Endothelial cell of umbilical vein (primary cell): ENCODE measurements at regions not wholly inside any gene's neighbourhood (a gene's known extent, or its start where the extent isn't known, plus 50 kb on each side); places are given as distances from the start of the nearest gene placed in this dataset.

ENCODE experiments used
- BruUV-seq: library from RNA; stranded (reverse); fragments of 400-500 nt; replicated peaks from 2 replicates; lab custom pipeline; 2021; lab: Mats Ljungman, UMichigan
- CTCF ChIA-PET: fragments of 300-600, 350-600 bp; sonication (Branson Sonifier 250); formaldehyde crosslinking; loops from one replicate; lab custom pipeline; 2021; ENCODE audit warnings: antibody characterized with exemption, inconsistent platforms; lab: Charles Lee
- POLR2A ChIA-PET: fragments of 300-600, 350-600 bp; sonication (Branson Sonifier 250); formaldehyde crosslinking; loops from one replicate; lab custom pipeline; 2021; ENCODE audit warnings: antibody characterized with exemption, inconsistent platforms; lab: Charles Lee
- DNase-seq: peaks from one replicate; pipeline ENCODE4 v3.0.0-alpha.2; 2011; ENCODE audit warnings: low read depth, low spot score
- FAIRE-seq: peaks from 2 replicates; lab custom pipeline; 2011; peaks lifted over from hg19 to GRCh38; lab: Jason Lieb, UNC
- H2AFZ ChIP-seq: 2 replicates; pipeline ENCODE4 v1.6.0; 2012; ENCODE audit warnings: low read depth, low read length, control low read depth, inconsistent platforms
- H3K27ac ChIP-seq: 2 replicates; pipeline ENCODE4 v1.5.1; 2011; ENCODE audit warnings: low read depth, mild to moderate bottlenecking, control low read depth, low read length, moderate library complexity; ENCODE audit not compliant: insufficient read depth
- H3K27me3 ChIP-seq, 2 experiments: 2 replicates each; pipeline versions ENCODE4 v1.6.0 to v1.6.1; 2011; ENCODE audit warnings: low read length in 2 of 2, mixed read lengths in 1 of 2; ENCODE audit not compliant: control insufficient read depth in 2 of 2, insufficient read depth in 2 of 2
- H3K36me3 ChIP-seq, 2 experiments: 2 replicates in 1 of 2; 3 replicates in 1 of 2; pipeline ENCODE4 v1.5.1; 2011; ENCODE audit warnings: low read length in 2 of 2, mild to moderate bottlenecking in 1 of 2, moderate library complexity in 1 of 2; ENCODE audit not compliant: control insufficient read depth in 2 of 2, insufficient read depth in 2 of 2; ENCODE audit errors: extremely low read depth in 1 of 2
- H3K4me1 ChIP-seq: 3 replicates; pipeline ENCODE4 v1.5.1; 2011; ENCODE audit warnings: mild to moderate bottlenecking, low read length; ENCODE audit not compliant: control insufficient read depth, insufficient read depth; ENCODE audit errors: extremely low read depth
- H3K4me2 ChIP-seq: 2 replicates; pipeline ENCODE4 v1.6.1; 2011; ENCODE audit warnings: low read length, control low read depth, mixed read lengths; ENCODE audit not compliant: insufficient read depth
- H3K4me3 ChIP-seq, 3 experiments: fragments of 200-600 bp in 1 of 3; sonication (generic), shearing (Covaris generic) in 1 of 3; replicated peaks in 1 of 3; 2 replicates each; pipeline ENCODE4 v1.5.1; 2011 to 2016; ENCODE audit warnings: control low read depth in 3 of 3, low read length in 3 of 3, mild to moderate bottlenecking in 2 of 3, inconsistent platforms in 1 of 3, low read depth in 1 of 3, moderate library complexity in 1 of 3; ENCODE audit not compliant: insufficient read depth in 1 of 3
- H3K79me2 ChIP-seq: 2 replicates; pipeline ENCODE4 v1.6.0; 2012; ENCODE audit warnings: low read length, inconsistent platforms; ENCODE audit not compliant: control insufficient read depth, insufficient read depth
- H3K9ac ChIP-seq: replicated peaks from 2 replicates; pipeline ENCODE3; 2011; ENCODE audit warnings: low read length, control low read depth; ENCODE audit not compliant: insufficient read depth; ENCODE audit errors: extremely low read depth
- H3K9me1 ChIP-seq: replicated peaks from 3 replicates; pipeline ENCODE4 v1.6.0; 2011; ENCODE audit warnings: mild to moderate bottlenecking, low read length; ENCODE audit not compliant: control insufficient read depth, insufficient read depth; ENCODE audit errors: extremely low read depth
- H3K9me3 ChIP-seq: replicated peaks from 2 replicates; pipeline ENCODE4 v1.5.1; 2012; ENCODE audit warnings: low read length, inconsistent platforms; ENCODE audit not compliant: control insufficient read depth, insufficient read depth
- H4K20me1 ChIP-seq: replicated peaks from 2 replicates; pipeline ENCODE3; 2011; ENCODE audit warnings: mild to moderate bottlenecking, low read length; ENCODE audit not compliant: control insufficient read depth, insufficient read depth; ENCODE audit errors: extremely low read depth
- CTCF ChIP-seq, 2 donors: IDR thresholded peaks; 1 replicate in 1 of 2; 2 replicates in 1 of 2; pipeline ENCODE4 v1.5.1; 2011; ENCODE audit warnings: low read length in 2 of 2, mild to moderate bottlenecking in 2 of 2, moderate library complexity in 2 of 2, control low read depth in 1 of 2, inconsistent platforms in 1 of 2, low read depth in 1 of 2; ENCODE audit not compliant: insufficient read depth in 1 of 2; ENCODE audit errors: extremely low read depth in 1 of 2
- EZH2 ChIP-seq: IDR thresholded peaks from 2 replicates; pipeline ENCODE4 v1.6.1; 2012; ENCODE audit warnings: borderline replicate concordance, low read depth, mild to moderate bottlenecking, moderate library complexity, low read length, inconsistent platforms; ENCODE audit not compliant: severe bottlenecking
- FOS ChIP-seq: IDR thresholded peaks from 2 replicates; pipeline ENCODE4 v1.6.1; 2011; ENCODE audit warnings: mild to moderate bottlenecking, low read length, moderate library complexity, borderline replicate concordance; ENCODE audit not compliant: insufficient read depth
- GATA2 ChIP-seq: IDR thresholded peaks from 2 replicates; pipeline ENCODE4 v1.7.0; 2011; ENCODE audit warnings: low read depth, mild to moderate bottlenecking, moderate library complexity, mixed read lengths, low read length; ENCODE audit not compliant: insufficient read length, insufficient read depth
- JUN ChIP-seq: IDR thresholded peaks from 2 replicates; pipeline ENCODE4 v1.6.1; 2011; ENCODE audit warnings: borderline replicate concordance, low read depth; ENCODE audit not compliant: insufficient read length, insufficient read depth
- MAX ChIP-seq: IDR thresholded peaks from 2 replicates; pipeline ENCODE4 v1.6.1; 2011; ENCODE audit not compliant: insufficient read depth, insufficient read length
- MYC ChIP-seq: IDR thresholded peaks from one replicate; pipeline ENCODE4 v1.6.1; 2011; ENCODE audit warnings: mild to moderate bottlenecking, low read depth, low read length
- POLR2A ChIP-seq: IDR thresholded peaks from 2 replicates; pipeline ENCODE4 v1.6.1; 2012; ENCODE audit warnings: low read depth, mild to moderate bottlenecking, control low read depth, low read length
- POLR2AphosphoS5 ChIP-seq: IDR thresholded peaks from 2 replicates; pipeline ENCODE4 v1.6.1; 2012; ENCODE audit warnings: low read depth, mild to moderate bottlenecking, control low read depth, low read length, moderate library complexity; ENCODE audit not compliant: insufficient read depth
- dilution Hi-C: fragments of 300-500 bp; cut with MboI; formaldehyde crosslinking; loops from one replicate; pipeline ENCODE4 v1.15.0; 2019; ENCODE audit warnings: low sequenced_read_pairs; ENCODE audit not compliant: extremely low pct_ligation_motif_present
- intact Hi-C: fragments of 100-400 bp; cut with micrococcal nuclease; formaldehyde crosslinking; loops from one replicate; pipeline ENCODE4 v1.10.0; 2022

GRCh38 chr3:21109056-21109455, 642.0 kb downstream of the ZNF385D start:
- DNase-seq (no peak), FAIRE-seq (no peak)
- no peak for TF ChIP-seq JUN
- no peak for TF ChIP-seq MAX
- no peak for TF ChIP-seq POLR2AphosphoS5
- no peak for TF ChIP-seq FOS
- TF ChIP-seq CTCF (IDR thresholded peaks at IDR 0.05; ENCODE audit: extremely low read depth in 1 of 2, insufficient read depth in 1 of 2, low read depth in 1 of 2, low read length in 2 of 2) = no peak
- TF ChIP-seq MYC = no peak
- no peak for TF ChIP-seq EZH2
- TF ChIP-seq GATA2 = no peak
- no peak for TF ChIP-seq POLR2A
- BruUV-seq = no TSS peak
- POLR2A ChIA-PET = no interaction called here
- Histone ChIP-seq H3K27ac (no peak overlapping the region), H3K9me1 (no peaks in the 10 kb centered on the region), H3K4me3 (no peak overlapping the region), H3K9me3 (no peaks in the 10 kb centered on the region), H3K36me3 (no peaks in the 10 kb centered on the region), H3K4me1 (no peaks in the 10 kb centered on the region), H2AFZ (no peak overlapping the region), H4K20me1 (no peaks in the 10 kb centered on the region), H3K79me2 (no peaks in the 10 kb centered on the region), H3K27me3 (no peaks in the 10 kb centered on the region), H3K9ac (no peak overlapping the region), H3K4me2 (no peak overlapping the region)
- intact Hi-C loops (no loop called here), dilution Hi-C loops (no loop called here)
- CTCF ChIA-PET = no interaction called here
